ENCODE measurements at regions not wholly inside any gene's neighbourhood (a gene's known extent, or its start where the extent isn't known, plus 50 kb on each side); places are given as distances from the start of the nearest gene placed in this dataset.
"Not testable (repeated sequence)": the region's sequence is repeated elsewhere in the genome, so short reads cannot be mapped to it uniquely, and the experiment has no call there.

- not testable (repeated sequence) for H3K4me2 ChIP-seq (ENCODE audit: low read depth, low read length, poor library complexity, severe bottlenecking); H2AFZ ChIP-seq (ENCODE audit: low read depth, low read length, severe bottlenecking); H3K9me3 ChIP-seq (ENCODE audit: insufficient read depth, low read length); H4K20me1 ChIP-seq (ENCODE audit: low read depth, low read length); H3K9me2 ChIP-seq (replicated peaks; ENCODE audit: insufficient read depth, low read length); H3K36me3 ChIP-seq (ENCODE audit: low read length); H3K4me3 ChIP-seq (ENCODE audit: insufficient read depth, low read length, poor library complexity, severe bottlenecking); H3F3A ChIP-seq (ENCODE audit: insufficient read depth); H3K27me3 ChIP-seq (ENCODE audit: low read length); H3K9ac ChIP-seq (ENCODE audit: low read length); H3K27ac ChIP-seq (ENCODE audit: low read depth, low read length); H3K79me2 ChIP-seq (ENCODE audit: insufficient read depth, low read length)
These were observed 149.4 kb downstream of the SYT15 start for GRCh38 chr10:46728359-46728758.

DNA sequence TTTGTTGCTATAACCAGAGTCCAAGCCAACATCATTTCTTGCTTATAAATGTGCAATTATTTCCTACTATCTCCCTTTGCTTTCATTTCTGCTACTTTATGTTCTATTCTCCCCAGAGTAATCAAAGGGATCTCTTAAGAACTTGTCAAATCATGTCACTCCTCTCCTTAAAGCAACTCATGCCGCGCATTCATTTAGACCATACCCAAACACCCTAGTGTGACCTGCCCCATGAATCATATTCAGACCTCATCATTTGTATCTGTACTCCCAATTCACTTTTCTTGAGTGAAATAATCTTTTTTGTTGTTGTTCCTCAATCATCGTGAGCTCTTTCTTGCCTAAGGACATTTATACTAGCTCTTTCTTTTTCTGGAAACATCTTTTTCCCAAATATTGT lies 151.8 kb downstream of the SYT15 start:
- not testable (repeated sequence) for H3K27ac ChIP-seq (ENCODE audit: low read depth, low read length); H4K20me1 ChIP-seq (ENCODE audit: low read depth, low read length); H3K9ac ChIP-seq (ENCODE audit: low read length); H3K27me3 ChIP-seq (ENCODE audit: low read length); H3K4me3 ChIP-seq (ENCODE audit: insufficient read depth, low read length, poor library complexity, severe bottlenecking); H3K79me2 ChIP-seq (ENCODE audit: insufficient read depth, low read length); H3F3A ChIP-seq (ENCODE audit: insufficient read depth); H3K36me3 ChIP-seq (ENCODE audit: low read length); H3K4me2 ChIP-seq (ENCODE audit: low read depth, low read length, poor library complexity, severe bottlenecking); H3K9me2 ChIP-seq (replicated peaks; ENCODE audit: insufficient read depth, low read length); H3K9me3 ChIP-seq (ENCODE audit: insufficient read depth, low read length); H2AFZ ChIP-seq (ENCODE audit: low read depth, low read length, severe bottlenecking)

DNA sequence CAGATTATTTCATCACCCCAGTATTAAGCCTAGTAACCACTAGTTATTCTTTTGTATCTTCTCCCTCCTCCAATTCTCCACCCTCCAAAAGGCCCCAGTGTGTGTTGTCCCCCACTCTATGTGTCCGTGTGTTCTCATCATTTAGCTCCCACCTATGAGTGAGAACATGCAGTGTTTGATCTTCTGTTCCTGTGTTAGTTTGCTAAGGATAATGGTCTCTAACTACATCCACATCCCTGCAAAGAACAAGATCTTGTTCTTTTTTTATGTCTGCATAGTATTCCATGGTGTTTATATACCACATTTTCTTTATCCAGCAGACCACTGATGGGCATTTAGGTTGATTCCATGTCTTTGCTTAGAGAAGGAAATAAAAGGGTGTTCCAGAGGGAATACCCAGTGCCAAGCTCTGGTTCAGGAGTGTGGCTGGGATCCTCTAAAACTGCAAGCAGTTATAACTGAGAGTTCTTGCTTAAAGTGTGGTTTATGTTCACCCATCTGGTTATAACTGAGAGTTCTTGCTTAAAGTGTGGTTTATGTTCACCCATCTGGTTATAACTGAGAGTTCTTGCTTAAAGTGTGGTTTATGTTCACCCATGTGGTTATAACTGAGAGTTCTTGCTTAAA lies 154.8 kb downstream of the SYT15 start:
- H2AFZ ChIP-seq (ENCODE audit: low read depth, low read length, severe bottlenecking); H3K4me2 ChIP-seq (ENCODE audit: low read depth, low read length, poor library complexity, severe bottlenecking); H3F3A ChIP-seq (ENCODE audit: insufficient read depth); H3K27me3 ChIP-seq (ENCODE audit: low read length); H3K9me3 ChIP-seq (ENCODE audit: insufficient read depth, low read length); H4K20me1 ChIP-seq (ENCODE audit: low read depth, low read length); H3K9me2 ChIP-seq (replicated peaks; ENCODE audit: insufficient read depth, low read length); H3K4me3 ChIP-seq (ENCODE audit: insufficient read depth, low read length, poor library complexity, severe bottlenecking); H3K9ac ChIP-seq (ENCODE audit: low read length); H3K36me3 ChIP-seq (ENCODE audit: low read length); H3K27ac ChIP-seq (ENCODE audit: low read depth, low read length); H3K79me2 ChIP-seq (ENCODE audit: insufficient read depth, low read length): not testable (repeated sequence)

DNA sequence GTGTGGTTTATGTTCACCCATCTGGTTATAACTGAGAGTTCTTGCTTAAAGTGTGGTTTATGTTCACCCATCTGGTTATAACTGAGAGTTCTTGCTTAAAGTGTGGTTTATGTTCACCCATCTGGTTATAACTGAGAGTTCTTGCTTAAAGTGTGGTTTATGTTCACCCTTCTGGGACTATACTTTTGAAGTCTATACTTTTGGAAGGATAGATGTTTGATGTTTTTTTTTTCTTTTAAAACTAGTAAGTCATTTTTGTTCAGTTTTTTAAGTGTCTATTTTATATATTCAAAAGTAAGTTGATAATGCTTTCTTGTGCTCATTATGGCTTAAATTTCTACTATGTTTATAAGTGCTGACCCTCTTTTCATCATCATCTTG lies 155.3 kb downstream of the SYT15 start:
- H4K20me1 ChIP-seq (ENCODE audit: low read depth, low read length); H3F3A ChIP-seq (ENCODE audit: insufficient read depth); H3K9me2 ChIP-seq (replicated peaks; ENCODE audit: insufficient read depth, low read length); H3K9me3 ChIP-seq (ENCODE audit: insufficient read depth, low read length); H3K4me2 ChIP-seq (ENCODE audit: low read depth, low read length, poor library complexity, severe bottlenecking); H2AFZ ChIP-seq (ENCODE audit: low read depth, low read length, severe bottlenecking); H3K27me3 ChIP-seq (ENCODE audit: low read length); H3K9ac ChIP-seq (ENCODE audit: low read length); H3K27ac ChIP-seq (ENCODE audit: low read depth, low read length); H3K4me3 ChIP-seq (ENCODE audit: insufficient read depth, low read length, poor library complexity, severe bottlenecking); H3K36me3 ChIP-seq (ENCODE audit: low read length); H3K79me2 ChIP-seq (ENCODE audit: insufficient read depth, low read length): not testable (repeated sequence)

DNA sequence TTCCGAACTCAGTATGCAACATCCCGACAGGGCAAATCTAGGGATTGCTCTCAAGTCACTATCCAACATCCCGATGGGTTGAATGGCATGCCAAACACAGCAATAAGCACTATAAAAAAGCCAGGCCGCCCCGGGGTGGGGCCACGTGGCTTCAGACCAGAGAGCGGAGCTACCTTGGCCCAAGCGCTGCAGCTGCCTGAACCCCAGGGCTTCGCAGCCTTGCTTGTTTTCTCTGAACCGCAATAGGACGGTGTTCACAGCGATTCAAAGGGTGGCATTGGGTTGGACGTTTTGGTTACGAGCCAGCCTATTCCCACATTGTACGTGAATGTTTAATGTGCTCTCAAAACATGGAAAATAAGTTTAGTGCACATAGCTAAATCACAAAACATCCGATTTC lies 161.0 kb downstream of the SYT15 start:
- H3K27me3 ChIP-seq (ENCODE audit: low read length); H3K9me2 ChIP-seq (replicated peaks; ENCODE audit: insufficient read depth, low read length); H3K36me3 ChIP-seq (ENCODE audit: low read length); H3K4me3 ChIP-seq (ENCODE audit: insufficient read depth, low read length, poor library complexity, severe bottlenecking); H3K9ac ChIP-seq (ENCODE audit: low read length); H3K9me3 ChIP-seq (ENCODE audit: insufficient read depth, low read length); H4K20me1 ChIP-seq (ENCODE audit: low read depth, low read length); H3K4me2 ChIP-seq (ENCODE audit: low read depth, low read length, poor library complexity, severe bottlenecking); H3K79me2 ChIP-seq (ENCODE audit: insufficient read depth, low read length); H3K27ac ChIP-seq (ENCODE audit: low read depth, low read length); H3F3A ChIP-seq (ENCODE audit: insufficient read depth); H2AFZ ChIP-seq (ENCODE audit: low read depth, low read length, severe bottlenecking): not testable (repeated sequence)

DNA sequence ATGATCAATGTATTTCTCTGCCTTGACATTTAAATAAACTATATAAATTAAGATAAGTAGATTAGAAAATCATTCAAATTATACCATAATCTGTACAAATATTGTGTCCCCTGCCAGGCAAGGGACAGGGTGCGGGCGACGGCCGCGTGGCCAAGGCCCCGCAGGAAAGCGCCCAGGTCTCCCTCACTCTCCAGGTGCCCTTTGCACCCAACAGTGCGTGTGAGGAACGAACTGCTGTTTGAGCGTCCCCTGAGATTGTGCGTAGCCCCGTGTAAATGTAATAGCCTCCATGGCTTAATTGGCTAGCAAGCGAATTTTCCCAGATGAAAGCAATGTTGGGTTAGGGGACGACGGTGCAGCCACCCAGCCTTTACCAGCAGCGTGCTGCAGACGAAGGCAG lies 161.4 kb downstream of the SYT15 start:
- H3K4me2 ChIP-seq (ENCODE audit: low read depth, low read length, poor library complexity, severe bottlenecking); H2AFZ ChIP-seq (ENCODE audit: low read depth, low read length, severe bottlenecking); H3K36me3 ChIP-seq (ENCODE audit: low read length); H4K20me1 ChIP-seq (ENCODE audit: low read depth, low read length); H3K9me2 ChIP-seq (replicated peaks; ENCODE audit: insufficient read depth, low read length); H3K4me3 ChIP-seq (ENCODE audit: insufficient read depth, low read length, poor library complexity, severe bottlenecking); H3K27me3 ChIP-seq (ENCODE audit: low read length); H3K27ac ChIP-seq (ENCODE audit: low read depth, low read length); H3F3A ChIP-seq (ENCODE audit: insufficient read depth); H3K9ac ChIP-seq (ENCODE audit: low read length); H3K79me2 ChIP-seq (ENCODE audit: insufficient read depth, low read length); H3K9me3 ChIP-seq (ENCODE audit: insufficient read depth, low read length): not testable (repeated sequence)

- H3K4me3 ChIP-seq (ENCODE audit: insufficient read depth, low read length, poor library complexity, severe bottlenecking); H3K4me2 ChIP-seq (ENCODE audit: low read depth, low read length, poor library complexity, severe bottlenecking); H2AFZ ChIP-seq (ENCODE audit: low read depth, low read length, severe bottlenecking); H3K27me3 ChIP-seq (ENCODE audit: low read length); H3K9me3 ChIP-seq (ENCODE audit: insufficient read depth, low read length); H3K9ac ChIP-seq (ENCODE audit: low read length); H3K79me2 ChIP-seq (ENCODE audit: insufficient read depth, low read length); H3K27ac ChIP-seq (ENCODE audit: low read depth, low read length); H3K36me3 ChIP-seq (ENCODE audit: low read length); H3F3A ChIP-seq (ENCODE audit: insufficient read depth); H4K20me1 ChIP-seq (ENCODE audit: low read depth, low read length); H3K9me2 ChIP-seq (replicated peaks; ENCODE audit: insufficient read depth, low read length): not testable (repeated sequence)
These were observed 162.2 kb upstream of the PTPN20 start for GRCh38 chr10:46749003-46749402.

DNA sequence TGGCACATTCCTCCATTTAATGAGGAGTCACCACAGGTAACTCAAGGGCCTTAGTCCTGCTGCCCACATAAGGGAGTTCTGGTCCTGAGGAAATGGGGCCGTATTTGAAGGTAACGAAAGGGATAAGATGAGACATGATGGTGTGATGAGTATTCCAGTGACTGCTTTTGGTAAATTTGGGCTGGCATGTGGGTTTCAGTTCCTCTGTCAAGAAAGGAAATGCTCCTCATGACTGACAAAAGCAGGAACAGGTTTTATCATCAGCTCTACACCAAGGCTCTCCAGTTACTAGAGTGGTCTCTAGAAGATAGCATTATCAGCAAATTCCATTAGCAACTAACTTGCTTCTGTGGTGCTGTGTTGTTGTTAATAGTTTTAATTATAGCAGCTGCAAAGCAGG lies 161.8 kb upstream of the PTPN20 start:
- H3K27ac ChIP-seq (ENCODE audit: low read depth, low read length); H2AFZ ChIP-seq (ENCODE audit: low read depth, low read length, severe bottlenecking); H3K4me2 ChIP-seq (ENCODE audit: low read depth, low read length, poor library complexity, severe bottlenecking); H3K9ac ChIP-seq (ENCODE audit: low read length); H3K79me2 ChIP-seq (ENCODE audit: insufficient read depth, low read length); H4K20me1 ChIP-seq (ENCODE audit: low read depth, low read length); H3K36me3 ChIP-seq (ENCODE audit: low read length); H3F3A ChIP-seq (ENCODE audit: insufficient read depth); H3K9me3 ChIP-seq (ENCODE audit: insufficient read depth, low read length); H3K27me3 ChIP-seq (ENCODE audit: low read length); H3K4me3 ChIP-seq (ENCODE audit: insufficient read depth, low read length, poor library complexity, severe bottlenecking); H3K9me2 ChIP-seq (replicated peaks; ENCODE audit: insufficient read depth, low read length): not testable (repeated sequence)
